A673 (cell line): ENCODE measurements at regions not wholly inside any gene's neighbourhood (a gene's known extent, or its start where the extent isn't known, plus 50 kb on each side); places are given as distances from the start of the nearest gene placed in this dataset.

Experiments
- BruUV-seq: library from RNA; stranded (reverse); fragments of 400-500 nt; replicated peaks from 2 replicates; lab custom pipeline; 2021; lab: Mats Ljungman, UMichigan
- CTCF ChIA-PET: fragments of 300-600 bp; sonication (Branson Sonifier 250); formaldehyde crosslinking; loops from one replicate; lab custom pipeline; 2022; ENCODE audit warnings: antibody characterized with exemption; lab: Charles Lee
- POLR2A ChIA-PET: fragments of 300-600 bp; sonication (Branson Sonifier 250); formaldehyde crosslinking; loops from one replicate; lab custom pipeline; 2022; ENCODE audit warnings: antibody characterized with exemption; ENCODE audit not compliant: low non-redundant PET; lab: Charles Lee
- DNase-seq: peaks from one replicate; pipeline ENCODE4 v3.0.0-alpha.2; 2015; ENCODE audit warnings: low spot score
- H3K27ac ChIP-seq: fragments of 200-600 bp; sonication (generic); 2 replicates; pipeline ENCODE4 v1.5.1; 2016; ENCODE audit warnings: mixed run types, low read depth, mild to moderate bottlenecking, mixed read lengths, antibody characterized with exemption, low read length; ENCODE audit not compliant: poor library complexity, severe bottlenecking
- H3K27me3 ChIP-seq: fragments of 200-600 bp; sonication (generic); replicated peaks from 2 replicates; pipeline ENCODE4 v1.6.1; 2017; ENCODE audit warnings: mixed run types, low read depth, mild to moderate bottlenecking, mixed read lengths, antibody characterized with exemption, low read length; ENCODE audit not compliant: insufficient read depth, poor library complexity
- H3K36me3 ChIP-seq: fragments of 200-600 bp; sonication (generic); 2 replicates; pipeline ENCODE4 v1.6.1; 2016; ENCODE audit warnings: mixed run types, mild to moderate bottlenecking, mixed read lengths, antibody characterized with exemption, low read length; ENCODE audit not compliant: insufficient read depth, poor library complexity, severe bottlenecking
- H3K4me1 ChIP-seq: fragments of 200-600 bp; sonication (generic); 2 replicates; pipeline ENCODE4 v1.6.1; 2017; ENCODE audit warnings: mixed run types, mild to moderate bottlenecking, mixed read lengths, antibody characterized with exemption, low read length; ENCODE audit not compliant: insufficient read depth, poor library complexity, severe bottlenecking
- H3K4me3 ChIP-seq: fragments of 200-600 bp; sonication (generic); 2 replicates; pipeline ENCODE4 v1.5.1; 2016; ENCODE audit warnings: low read depth, mixed run types, mild to moderate bottlenecking, mixed read lengths, low read length; ENCODE audit not compliant: poor library complexity, severe bottlenecking
- H3K9me3 ChIP-seq: fragments of 200-600 bp; sonication (generic); 2 replicates; pipeline ENCODE4 v1.6.1; 2016; ENCODE audit warnings: mixed run types, low read depth, mild to moderate bottlenecking, mixed read lengths, antibody characterized with exemption, low read length; ENCODE audit not compliant: poor library complexity, severe bottlenecking
- CTCF ChIP-seq: fragments of 300-800, 200-600 bp; sonication (generic); conservative IDR thresholded peaks from 2 replicates; pipeline ENCODE4 v1.5.1; 2017; ENCODE audit warnings: low read depth, mild to moderate bottlenecking, antibody characterized with exemption, low read length, moderate library complexity, mixed read lengths
- EZH2 ChIP-seq: fragments of 200-600 bp; sonication (generic); IDR thresholded peaks from 2 replicates; pipeline ENCODE4 v1.6.1; 2017; ENCODE audit warnings: borderline replicate concordance, low read depth, mild to moderate bottlenecking, mixed read lengths, antibody characterized with exemption, low read length; ENCODE audit not compliant: poor library complexity, severe bottlenecking
- intact Hi-C: fragments of 100-400 bp; cut with micrococcal nuclease; formaldehyde crosslinking; loops from one replicate; pipeline ENCODE4 v1.10.0; 2022; ENCODE audit not compliant: unreplicated experiment

- H3K9me3 ChIP-seq, result no peaks in the 10 kb centered on the region
- H3K27me3 ChIP-seq, result no peaks in the 10 kb centered on the region
- no peak for DNase-seq
- no peak overlapping the region for H3K4me3 ChIP-seq
- ChIA-PET POLR2A (no interaction called here), CTCF (no interaction called here)
- no TSS peak for BruUV-seq
- no peaks in the 10 kb centered on the region for H3K4me1 ChIP-seq
- no peaks in the 10 kb centered on the region for H3K36me3 ChIP-seq
- intact Hi-C loops, result no loop called here
- H3K27ac ChIP-seq, result no peak overlapping the region
- TF ChIP-seq CTCF (no peak), EZH2 (no peak)
Measured at GRCh38 chr15:37253877-37254276, 153.5 kb upstream of the MEIS2 start.

- intact Hi-C loops, result no loop called here
- H3K4me1 ChIP-seq, result no peaks in the 10 kb centered on the region
Measured at GRCh38 chr15:37260255-37260654, 159.9 kb upstream of the MEIS2 start.

GRCh38 chr15:37261685-37262084, 161.3 kb upstream of the MEIS2 start:
- Histone ChIP-seq H3K9me3 (no peaks in the 10 kb centered on the region), H3K36me3 (no peaks in the 10 kb centered on the region), H3K4me1 (no peaks in the 10 kb centered on the region), H3K4me3 (no peak overlapping the region), H3K27ac (no peak overlapping the region), H3K27me3 (no peaks in the 10 kb centered on the region)
- TF ChIP-seq EZH2 (no peak), CTCF (no peak)
- ChIA-PET POLR2A (no interaction called here), CTCF (no interaction called here)
- BruUV-seq, result no TSS peak
- DNase-seq, result no peak
- intact Hi-C loops, result no loop called here

More at GRCh38 chr15:37260255-37260654, 159.9 kb upstream of the MEIS2 start:
- POLR2A ChIA-PET, result no interaction called here
- Histone ChIP-seq H3K27me3 (no peaks in the 10 kb centered on the region), H3K27ac (no peak overlapping the region), H3K4me3 (no peak overlapping the region), H3K36me3 (no peaks in the 10 kb centered on the region), H3K9me3 (no peaks in the 10 kb centered on the region)
- no TSS peak for BruUV-seq
- no peak for DNase-seq
- TF ChIP-seq EZH2 (no peak), CTCF (no peak)
- CTCF ChIA-PET, result no interaction called here
